Head of caudate nucleus (tissue), 42 donors: ENCODE measurements at regions not wholly inside any gene's neighbourhood (a gene's known extent, or its start where the extent isn't known, plus 50 kb on each side); places are given as distances from the start of the nearest gene placed in this dataset.

Experiments used
- DNase-seq, 42 donors: peaks; one replicate each; pipeline versions ENCODE4 v3.0.0 to v3.0.0-alpha.2; 2020 to 2021; ENCODE audit warnings: mixed read lengths in 7 of 42
- intact Hi-C: fragments of 100-400 bp; cut with DNase I; formaldehyde crosslinking; loops from one replicate; pipeline ENCODE4 v1.15.0; 2022

- no peak for DNase-seq
Observed at GRCh38 chr6:144797881-144798589, 512.9 kb downstream of the UTRN start.

GRCh38 chr6:144804246-144804790 is 519.2 kb downstream of the UTRN start:
- DNase-seq = no peak
- intact Hi-C loops = no loop called here

More at GRCh38 chr6:144797881-144798589, 512.9 kb downstream of the UTRN start:
- intact Hi-C loops = no loop called here

- no peak for DNase-seq
- intact Hi-C loops = no loop called here
Observed at GRCh38 chr6:144805049-144805448, 519.9 kb downstream of the UTRN start.

GRCh38 chr6:144806222-144806621 is 521.1 kb downstream of the UTRN start:
- intact Hi-C loops = no loop called here
- DNase-seq = no peak

- intact Hi-C loops = no loop called here
- no peak for DNase-seq
Observed at GRCh38 chr6:144809120-144809519, 524.0 kb downstream of the UTRN start.

DNA sequence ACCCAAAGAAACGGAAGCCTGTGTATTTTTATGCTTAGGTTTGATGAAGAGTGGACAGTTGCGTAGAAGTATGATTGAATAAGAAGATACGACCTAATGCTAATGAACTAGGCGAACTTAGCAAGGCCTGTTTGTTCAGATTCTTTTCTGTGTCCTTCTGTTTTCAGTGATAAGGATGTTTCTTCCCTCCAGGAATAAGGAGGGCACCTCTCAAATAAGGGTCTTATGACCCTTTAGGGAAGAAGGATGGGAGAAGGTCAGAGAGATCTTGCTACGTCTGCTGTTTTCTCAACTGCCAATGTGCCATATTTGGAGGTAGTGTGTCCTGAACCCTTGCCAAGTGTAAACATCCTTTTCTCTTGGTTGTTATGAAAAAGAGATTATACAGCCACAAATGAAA is 524.8 kb downstream of the UTRN start:
- intact Hi-C loops = no loop called here

GRCh38 chr6:144811140-144811539 is 526.0 kb downstream of the UTRN start:
- DNase-seq = no peak
- intact Hi-C loops = no loop called here

More for the DNA sequence above, 524.8 kb downstream of the UTRN start:
- no peak for DNase-seq

DNA sequence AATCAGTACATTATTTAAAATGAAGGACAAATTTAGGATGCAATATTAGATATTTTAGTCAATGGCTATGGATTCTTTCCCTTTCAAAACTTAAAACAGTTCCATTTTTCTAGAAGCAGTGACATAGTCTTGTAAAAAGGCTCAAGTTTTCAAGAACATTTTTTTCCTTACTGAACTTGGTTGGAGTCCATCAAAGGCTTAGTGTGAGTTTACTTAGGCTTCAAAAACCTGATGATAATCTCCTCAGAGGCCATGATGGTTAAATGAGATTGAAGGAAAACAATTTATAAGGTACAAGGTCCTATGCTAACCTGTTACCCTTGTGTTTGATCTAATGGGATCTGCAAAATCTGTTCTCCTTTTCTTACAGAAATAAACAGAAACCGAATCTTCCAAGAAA is 531.8 kb downstream of the UTRN start:
- intact Hi-C loops = no loop called here
- no peak for DNase-seq

GRCh38 chr6:144820270-144820669 is 535.1 kb downstream of the UTRN start:
- intact Hi-C loops = no loop called here
- DNase-seq = no peak

DNA sequence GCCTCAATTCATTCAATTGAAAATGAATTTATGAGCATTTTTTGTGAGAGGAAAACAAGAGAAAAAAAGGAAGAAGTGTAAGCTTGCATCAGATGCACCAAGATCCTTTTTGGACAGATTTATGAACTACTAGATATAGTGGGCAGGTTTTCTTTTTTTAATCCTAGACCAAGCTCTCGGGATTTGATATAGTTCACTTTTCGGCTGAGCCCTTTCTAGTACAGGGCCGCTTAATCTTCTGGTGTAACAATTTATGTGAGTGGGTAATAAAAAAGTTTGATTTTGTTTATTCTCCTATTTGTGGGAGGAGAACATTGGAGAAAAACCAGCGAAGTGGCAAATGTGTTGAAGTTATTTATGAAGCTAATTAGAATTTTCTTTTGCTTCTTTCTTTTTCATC is 538.0 kb downstream of the UTRN start:
- no peak for DNase-seq
- intact Hi-C loops = no loop called here

DNA sequence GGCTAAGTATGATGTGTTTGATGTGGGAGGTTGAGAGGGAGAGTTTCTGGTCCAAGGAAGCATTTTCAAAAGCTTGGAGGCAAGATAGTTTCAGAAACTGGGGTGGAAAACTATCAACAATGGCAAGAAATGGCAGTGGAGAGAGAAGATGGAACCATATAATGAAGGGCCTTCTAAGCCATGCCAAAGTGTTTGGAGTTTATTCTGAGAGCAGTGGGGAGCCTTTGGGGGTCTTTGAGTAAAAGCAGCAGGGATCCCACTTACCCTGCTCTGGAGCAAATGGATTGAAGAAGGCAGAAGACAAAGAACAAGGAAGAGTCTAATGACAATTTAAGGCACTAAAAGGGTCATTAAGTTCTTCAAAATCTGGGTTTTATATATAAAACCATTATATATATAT is 538.9 kb downstream of the UTRN start:
- no peak for DNase-seq
- intact Hi-C loops = no loop called here

DNA sequence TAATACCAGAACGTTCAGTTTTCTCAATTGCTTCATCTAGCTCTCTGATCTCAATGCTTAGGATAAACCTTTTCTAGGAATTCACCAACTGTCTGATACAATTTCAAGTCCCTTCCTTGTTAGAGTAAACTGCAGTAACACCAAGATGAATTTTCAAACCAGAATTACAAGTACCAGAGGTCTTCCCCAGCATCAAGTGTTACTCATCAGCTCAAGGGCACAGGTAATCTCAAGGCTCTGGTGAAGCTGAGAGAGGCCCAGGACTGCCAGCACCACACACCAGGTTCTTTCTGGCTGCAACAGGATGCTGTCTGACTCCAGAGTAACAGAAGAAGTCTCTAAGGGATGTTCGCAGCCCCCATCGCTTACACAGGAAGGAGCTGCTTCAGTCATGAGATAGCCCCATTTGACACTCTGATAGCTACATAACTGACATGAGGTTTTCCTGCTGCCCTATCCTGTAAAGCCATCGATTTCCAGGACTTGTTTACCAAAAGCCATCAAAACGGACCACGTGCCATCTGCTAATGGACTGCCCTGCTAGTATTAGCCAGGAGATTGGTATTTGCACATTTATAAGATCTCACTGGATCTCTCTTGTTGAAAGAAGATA is 549.4 kb downstream of the UTRN start:
- intact Hi-C loops = no loop called here
- no peak for DNase-seq

- intact Hi-C loops = no loop called here
- no peak for DNase-seq
Observed at GRCh38 chr6:144835322-144835973, 550.3 kb downstream of the UTRN start.

GRCh38 chr6:144840619-144841018 is 555.5 kb downstream of the UTRN start:
- intact Hi-C loops = no loop called here
- no peak for DNase-seq

DNA sequence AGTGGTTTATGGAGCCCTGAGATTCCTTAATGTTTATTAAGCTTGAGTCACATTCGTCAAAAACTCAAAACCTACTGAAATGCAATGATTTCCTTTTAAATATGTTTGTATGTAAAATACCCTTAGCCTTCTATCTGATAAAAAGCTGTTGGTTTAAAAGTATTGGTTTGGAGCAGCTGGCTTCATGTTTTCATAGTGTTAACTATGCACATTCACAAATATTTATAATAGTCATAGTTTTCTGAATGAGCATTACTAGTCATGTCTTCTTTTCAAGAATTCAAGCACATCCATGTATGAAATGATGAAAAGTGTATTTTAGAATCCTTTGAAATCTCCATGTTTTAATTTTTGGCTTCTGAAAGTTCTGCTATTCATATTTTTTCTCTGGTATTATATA is 558.6 kb downstream of the UTRN start:
- DNase-seq = no peak
- intact Hi-C loops = no loop called here

- intact Hi-C loops = no loop called here
- DNase-seq = no peak
Observed at GRCh38 chr6:144844596-144844995, 559.5 kb downstream of the UTRN start.

DNA sequence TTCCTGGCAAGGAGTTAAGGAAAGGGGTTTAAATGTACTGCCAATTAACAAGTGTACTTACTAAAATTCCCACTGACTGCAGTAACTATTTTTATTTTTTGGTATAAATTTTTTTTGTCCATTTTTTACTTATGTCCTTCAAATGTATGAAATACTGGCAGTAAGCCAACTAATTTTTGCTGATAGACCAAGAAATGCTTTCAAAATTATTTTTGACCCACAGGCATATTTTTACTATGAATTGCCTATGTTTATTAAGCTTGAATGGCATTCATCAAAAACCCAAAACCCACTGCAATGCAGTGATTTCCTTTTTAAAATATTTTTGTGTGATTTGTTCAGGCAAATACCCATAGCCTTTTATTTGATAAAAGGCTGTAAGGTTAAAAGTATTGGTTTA is 560.1 kb downstream of the UTRN start:
- no peak for DNase-seq
- intact Hi-C loops = no loop called here

DNA sequence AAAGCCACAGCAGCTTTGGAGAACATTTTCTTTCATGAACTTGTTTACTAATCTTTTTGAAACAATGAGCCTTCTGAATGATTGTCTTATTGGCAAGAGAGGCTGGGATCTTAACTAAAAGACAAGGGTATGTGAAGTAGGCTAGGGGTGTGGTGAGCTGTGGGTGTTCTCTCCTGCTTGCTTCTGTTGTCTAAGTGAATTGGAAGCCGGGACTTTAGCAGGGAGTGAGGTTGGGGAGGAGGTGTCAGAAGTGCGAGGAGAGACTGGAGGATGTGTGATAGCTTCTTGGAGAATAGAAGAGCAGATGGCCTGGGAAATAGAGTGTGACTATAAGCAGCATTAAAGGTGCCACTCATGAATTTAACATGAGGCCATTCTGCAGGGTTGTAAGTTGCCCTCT is 562.8 kb downstream of the UTRN start:
- peak in 6 of 42 donors; percentile 6 to 56 (median 19) for DNase-seq
- intact Hi-C loops = no loop called here

DNA sequence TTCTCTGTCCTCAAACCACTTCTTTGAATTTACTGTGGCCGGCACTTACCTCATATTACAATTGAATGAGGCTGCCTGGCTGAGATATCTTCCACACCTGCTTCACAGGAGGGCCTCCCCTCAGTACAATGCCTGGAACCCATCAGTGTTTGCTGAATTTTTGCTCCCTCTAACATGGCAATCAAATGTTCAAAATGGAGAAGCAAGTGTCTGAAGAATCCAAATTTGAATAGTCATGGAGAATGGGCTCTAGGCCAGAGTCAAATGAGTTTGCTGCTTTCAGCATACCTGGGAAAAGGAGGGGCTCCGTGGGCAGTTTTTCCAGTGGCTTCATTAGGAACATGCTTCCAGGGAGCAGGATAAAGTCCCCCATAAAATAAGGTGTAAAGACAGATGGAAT is 564.8 kb downstream of the UTRN start:
- DNase-seq = no peak
- intact Hi-C loops = no loop called here

DNA sequence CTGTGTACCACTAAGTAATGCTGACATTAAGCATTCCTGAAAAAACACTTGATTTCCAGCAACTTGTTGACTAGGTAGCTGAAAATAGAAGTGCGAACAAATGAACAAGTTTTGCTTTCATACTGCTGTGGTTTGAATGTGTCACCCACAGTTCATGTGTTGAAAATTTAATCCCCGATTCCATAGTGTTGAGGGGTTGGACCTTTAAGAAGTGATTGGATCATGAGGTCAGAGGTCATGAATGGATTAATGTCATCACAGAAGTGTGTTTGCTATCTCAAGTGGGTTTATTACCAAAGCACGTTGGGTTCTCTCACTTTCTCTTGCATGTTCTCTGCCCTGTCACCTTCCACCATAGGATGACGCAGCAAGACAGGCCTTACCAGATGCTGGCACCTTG is 568.5 kb downstream of the UTRN start:
- intact Hi-C loops = no loop called here
- DNase-seq = no peak
